Glutamatergic neuron (in vitro differentiated cells): ENCODE measurements at regions not wholly inside any gene's neighbourhood (a gene's known extent, or its start where the extent isn't known, plus 50 kb on each side); places are given as distances from the start of the nearest gene placed in this dataset.
"Not testable (repeated sequence)": the region's sequence is repeated elsewhere in the genome, so short reads cannot be mapped to it uniquely, and the experiment has no call there.

Experiments
- DNase-seq: peaks from one replicate; pipeline ENCODE4 v3.0.0; 2022
- H3K27ac Mint-ChIP-seq: one replicate; pipeline ENCODE4 v1.8.0; 2020; ENCODE audit warnings: mild to moderate bottlenecking, mixed read lengths, inconsistent platforms; ENCODE audit not compliant: unreplicated experiment
- H3K27me3 Mint-ChIP-seq: one replicate; pipeline ENCODE4 v1.8.0; 2020; ENCODE audit warnings: mild to moderate bottlenecking, moderate library complexity, mixed read lengths, inconsistent platforms; ENCODE audit not compliant: unreplicated experiment
- H3K36me3 Mint-ChIP-seq: one replicate; pipeline ENCODE4 v1.8.0; 2020; ENCODE audit warnings: mild to moderate bottlenecking, mixed read lengths, inconsistent platforms; ENCODE audit not compliant: unreplicated experiment
- H3K4me1 Mint-ChIP-seq: one replicate; pipeline ENCODE4 v1.8.0; 2020; ENCODE audit warnings: mild to moderate bottlenecking, low read depth, mixed read lengths, inconsistent platforms; ENCODE audit not compliant: unreplicated experiment
- H3K4me3 Mint-ChIP-seq: one replicate; pipeline ENCODE4 v1.8.0; 2020; ENCODE audit warnings: mild to moderate bottlenecking, mixed read lengths, inconsistent platforms; ENCODE audit not compliant: unreplicated experiment
- H3K9me3 Mint-ChIP-seq: one replicate; pipeline ENCODE4 v1.8.0; 2020; ENCODE audit warnings: mild to moderate bottlenecking, moderate library complexity, mixed read lengths, inconsistent platforms; ENCODE audit not compliant: unreplicated experiment
- TF ChIP-seq, protein P1 (sequence below): fragments of 200-600 bp; sonication (generic); IDR thresholded peaks from one replicate; pipeline ENCODE4 v1.5.0; 2021; ENCODE audit not compliant: partially characterized antibody, unreplicated experiment

DNA sequence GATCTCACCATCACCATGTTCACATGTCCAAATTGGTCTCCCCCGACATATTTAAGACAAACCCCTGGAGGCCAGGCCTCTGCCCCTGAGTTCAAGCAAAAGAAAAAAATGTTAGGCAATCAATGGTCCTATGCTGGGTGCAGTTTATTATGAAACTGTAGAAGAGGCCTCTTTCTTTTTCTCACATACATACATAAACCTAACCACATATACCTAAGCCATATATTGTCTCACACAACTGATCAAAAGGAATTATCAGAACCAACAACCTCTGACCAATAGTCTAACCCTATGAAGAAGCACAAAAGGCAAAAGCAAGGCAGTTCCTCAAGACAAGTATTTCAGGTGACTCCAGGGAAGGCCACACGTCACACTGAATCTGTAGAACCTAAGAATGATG lies 49.9 kb downstream of the ILRUN start:
- DNase-seq = no peak
- peaks cover 2% of the 10 kb centered on the region for H3K27me3 Mint-ChIP-seq
- TF ChIP-seq, protein P1, sequence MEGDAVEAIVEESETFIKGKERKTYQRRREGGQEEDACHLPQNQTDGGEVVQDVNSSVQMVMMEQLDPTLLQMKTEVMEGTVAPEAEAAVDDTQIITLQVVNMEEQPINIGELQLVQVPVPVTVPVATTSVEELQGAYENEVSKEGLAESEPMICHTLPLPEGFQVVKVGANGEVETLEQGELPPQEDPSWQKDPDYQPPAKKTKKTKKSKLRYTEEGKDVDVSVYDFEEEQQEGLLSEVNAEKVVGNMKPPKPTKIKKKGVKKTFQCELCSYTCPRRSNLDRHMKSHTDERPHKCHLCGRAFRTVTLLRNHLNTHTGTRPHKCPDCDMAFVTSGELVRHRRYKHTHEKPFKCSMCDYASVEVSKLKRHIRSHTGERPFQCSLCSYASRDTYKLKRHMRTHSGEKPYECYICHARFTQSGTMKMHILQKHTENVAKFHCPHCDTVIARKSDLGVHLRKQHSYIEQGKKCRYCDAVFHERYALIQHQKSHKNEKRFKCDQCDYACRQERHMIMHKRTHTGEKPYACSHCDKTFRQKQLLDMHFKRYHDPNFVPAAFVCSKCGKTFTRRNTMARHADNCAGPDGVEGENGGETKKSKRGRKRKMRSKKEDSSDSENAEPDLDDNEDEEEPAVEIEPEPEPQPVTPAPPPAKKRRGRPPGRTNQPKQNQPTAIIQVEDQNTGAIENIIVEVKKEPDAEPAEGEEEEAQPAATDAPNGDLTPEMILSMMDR = no peak
- H3K9me3 Mint-ChIP-seq = no peaks in the 10 kb centered on the region
- H3K36me3 Mint-ChIP-seq = no peaks in the 10 kb centered on the region
- peaks cover 10% of the 10 kb centered on the region for H3K4me1 Mint-ChIP-seq
- no peak overlapping the region for H3K27ac Mint-ChIP-seq
- no peak overlapping the region for H3K4me3 Mint-ChIP-seq

DNA sequence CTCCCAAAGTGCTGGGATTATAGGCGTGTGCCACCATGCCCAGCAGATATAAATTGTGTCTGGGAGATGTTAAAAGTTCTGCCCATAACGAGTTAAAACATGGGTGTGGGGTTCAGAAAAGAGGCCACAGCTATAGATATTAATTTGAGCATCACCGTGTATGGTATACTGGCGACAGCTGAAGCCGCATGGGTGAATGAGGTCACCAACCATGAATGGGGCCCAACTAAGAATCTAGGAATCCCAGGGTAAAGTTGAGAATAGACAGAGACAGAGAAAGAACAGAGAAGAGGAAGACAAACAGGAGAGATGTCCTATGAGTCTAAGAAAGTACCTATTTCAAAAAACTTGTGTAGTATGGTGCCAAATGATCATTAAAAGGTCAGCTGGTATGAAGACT lies 50.9 kb downstream of the ILRUN start:
- Mint-ChIP-seq H3K4me3 (no peak overlapping the region), H3K36me3 (no peaks in the 10 kb centered on the region), H3K9me3 (no peaks in the 10 kb centered on the region), H3K4me1 (peaks cover 10% of the 10 kb centered on the region), H3K27ac (no peak overlapping the region), H3K27me3 (peaks cover 2% of the 10 kb centered on the region)
- DNase-seq = no peak
- TF ChIP-seq, protein P1 = no peak

DNA sequence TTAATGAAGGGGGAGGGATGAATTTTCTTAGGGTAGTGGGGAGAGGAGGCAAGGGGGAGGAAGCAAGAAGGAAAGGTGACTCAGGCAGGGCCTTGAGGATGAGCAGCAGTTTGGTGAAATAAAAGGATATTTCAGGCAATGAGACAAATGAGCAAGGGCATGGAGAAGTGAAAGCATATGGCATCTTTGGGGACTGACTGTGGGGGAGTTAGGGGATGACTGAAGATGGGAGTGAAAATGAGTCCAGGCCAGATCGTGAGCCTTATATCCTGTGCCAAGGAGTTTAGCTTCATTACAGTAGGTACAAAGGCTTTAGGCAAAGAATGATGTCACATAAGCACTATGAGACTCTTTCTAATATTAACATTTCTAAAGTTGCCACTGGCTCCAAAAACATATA lies 51.9 kb downstream of the ILRUN start:
- no peaks in the 10 kb centered on the region for H3K36me3 Mint-ChIP-seq
- H3K4me1 Mint-ChIP-seq = peaks cover 10% of the 10 kb centered on the region
- H3K9me3 Mint-ChIP-seq = no peaks in the 10 kb centered on the region
- H3K27ac Mint-ChIP-seq = no peak overlapping the region
- H3K4me3 Mint-ChIP-seq = no peak overlapping the region
- TF ChIP-seq, protein P1 = no peak
- DNase-seq = no peak
- H3K27me3 Mint-ChIP-seq = peaks cover 2% of the 10 kb centered on the region

DNA sequence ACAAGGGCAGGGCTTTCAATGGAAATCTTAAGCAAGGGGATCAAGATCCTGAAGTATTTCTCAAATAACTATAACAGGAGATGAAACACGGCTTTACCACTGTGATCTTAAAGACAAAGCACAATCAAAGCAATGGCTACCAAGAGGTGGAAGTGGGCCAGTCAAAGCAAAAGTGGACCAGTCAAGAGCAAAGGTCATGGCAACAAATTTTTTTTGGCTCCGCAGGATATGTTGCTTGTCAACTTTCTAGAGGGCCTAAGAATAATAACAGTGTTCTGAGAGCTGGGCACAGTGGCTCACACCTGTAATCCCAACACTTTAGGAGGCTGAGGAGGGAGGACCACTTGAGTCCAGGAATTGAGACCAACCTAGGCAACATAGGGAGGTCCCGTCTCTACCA lies 54.1 kb downstream of the ILRUN start:
- Mint-ChIP-seq H3K9me3 (no peaks in the 10 kb centered on the region), H3K27ac (no peak overlapping the region), H3K4me1 (peaks cover 10% of the 10 kb centered on the region), H3K27me3 (peaks cover 2% of the 10 kb centered on the region), H3K4me3 (no peak overlapping the region), H3K36me3 (no peaks in the 10 kb centered on the region)
- no peak for DNase-seq
- TF ChIP-seq, protein P1 = no peak

DNA sequence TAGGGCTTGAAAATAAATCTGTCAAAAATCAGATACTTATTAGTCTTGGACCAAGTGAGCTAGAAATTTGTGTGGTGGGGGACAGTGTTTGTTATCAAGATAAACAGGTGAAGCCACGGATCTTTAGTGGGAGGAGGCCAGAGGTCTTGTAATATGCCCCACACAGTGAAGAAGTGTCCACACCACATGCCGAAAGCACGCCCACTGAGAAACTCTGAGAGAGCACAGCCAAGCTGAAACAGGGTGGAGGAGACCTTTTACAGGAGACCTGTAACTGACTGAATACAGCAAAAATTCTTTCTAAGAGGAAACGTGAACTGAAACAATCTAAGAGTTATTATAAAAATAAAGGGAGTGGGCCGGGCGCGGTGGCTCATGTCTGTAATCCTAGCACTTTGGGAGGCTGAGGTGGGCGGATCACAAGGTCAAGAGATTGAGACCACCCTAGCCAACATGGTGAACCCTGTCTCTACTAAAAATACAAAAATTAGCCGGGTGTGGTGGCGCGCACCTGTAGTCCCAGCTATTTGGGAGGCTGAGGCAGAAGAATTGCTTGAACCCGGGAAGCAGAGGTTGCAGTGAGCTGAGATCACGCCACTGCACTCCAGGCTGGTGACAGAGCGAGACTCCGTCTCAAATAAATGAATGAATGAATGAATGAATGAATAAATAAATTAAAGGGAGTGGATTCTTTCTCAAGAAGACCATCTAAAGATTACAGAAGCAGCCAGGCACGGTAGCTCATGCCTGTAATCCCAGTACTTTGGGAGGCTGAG lies 56.3 kb downstream of the ILRUN start:
- not testable (repeated sequence) for H3K27me3 Mint-ChIP-seq, H3K27ac Mint-ChIP-seq, H3K36me3 Mint-ChIP-seq, H3K4me3 Mint-ChIP-seq, H3K4me1 Mint-ChIP-seq, DNase-seq, H3K9me3 Mint-ChIP-seq
